ENCODE measurements at regions not wholly inside any gene's neighbourhood (a gene's known extent, or its start where the extent isn't known, plus 50 kb on each side); places are given as distances from the start of the nearest gene placed in this dataset.

DNA sequence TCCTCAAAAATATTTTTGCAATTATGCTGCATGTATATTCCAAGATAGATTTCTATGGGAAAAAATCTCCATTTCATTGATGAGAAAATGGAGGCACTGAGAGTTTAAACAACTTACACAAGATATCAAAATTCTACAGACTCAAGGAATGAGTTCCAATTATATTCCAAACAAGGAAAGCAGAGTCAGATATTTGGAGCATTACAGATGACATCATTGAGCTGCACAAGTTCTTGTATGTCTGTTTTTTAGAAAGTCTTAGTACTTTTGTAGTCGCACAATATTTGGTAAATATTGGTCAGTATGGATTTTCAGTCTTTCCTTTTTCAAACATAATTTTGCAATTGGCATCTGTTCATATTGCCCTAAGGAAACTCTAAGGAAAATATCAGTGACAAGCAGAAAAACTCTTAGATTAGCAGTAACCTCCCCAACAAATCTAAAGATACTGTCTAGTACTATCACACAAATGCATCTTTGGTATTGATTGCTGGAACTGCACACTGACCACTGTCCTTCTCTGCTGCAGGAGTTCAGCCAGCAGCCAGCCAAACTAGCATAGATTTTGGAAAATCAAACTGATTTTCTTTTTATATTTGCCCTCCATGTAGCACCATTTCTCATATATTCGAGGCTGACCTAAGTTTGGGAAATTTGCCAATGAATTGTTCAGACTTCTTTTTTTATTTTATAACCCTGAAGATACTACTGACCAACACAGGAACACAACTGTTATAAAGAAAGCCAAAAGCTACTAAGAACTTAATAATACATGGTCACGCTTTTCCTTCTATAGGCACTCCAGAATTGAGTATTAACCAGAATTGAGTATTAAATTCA, 51.7 kb upstream of the TBX18 start:
- Histone ChIP-seq H3K27me3 (ENCODE audit: insufficient read depth in 3 of 3, low read length in 2 of 3) (no peaks in the 10 kb centered on the region), H3K4me3 (no peak overlapping the region), H3K36me3 (ENCODE audit: insufficient read depth in 1 of 2, low read depth in 1 of 2) (no peaks in the 10 kb centered on the region), H3K27ac (no peak overlapping the region), H3K9me3 (no peaks in the 10 kb centered on the region), H3K4me1 (no peaks in the 10 kb centered on the region)
- 73 to 77% (median 74%) methylated on average over 3 of the region's 3 CpGs for WGBS, 3 donors
- ATAC-seq = no peak
- no peak for TF ChIP-seq CTCF (IDR thresholded peaks at IDR 0.05)
- intact Hi-C loops (cut with DNase I) = no loop called here
- DNase-seq = no peak
